ENCODE measurements at regions not wholly inside any gene's neighbourhood (a gene's known extent, or its start where the extent isn't known, plus 50 kb on each side); places are given as distances from the start of the nearest gene placed in this dataset.

- TF ChIP-seq EZH2 (IDR thresholded peaks at IDR 0.05; ENCODE audit: low read length) (no peak), CTCF (optimal IDR thresholded peaks at IDR 0.05 in 1 of 3, IDR thresholded peaks at IDR 0.05 in 1 of 3, conservative IDR thresholded peaks at IDR 0.05 in 1 of 3; ENCODE audit: extremely low read depth in 1 of 3, insufficient read depth in 2 of 3, low read length in 3 of 3) (no peak)
- no peak overlapping the region for H3K4me3 ChIP-seq (ENCODE audit: control insufficient read depth in 2 of 3, extremely low read depth in 1 of 3, insufficient read depth in 2 of 3, low read depth in 1 of 3, low read length in 3 of 3)
- no peaks in the 10 kb centered on the region for H3K27me3 ChIP-seq (ENCODE audit: control insufficient read depth, extremely low read depth, insufficient read depth, low read length)
- H3K4me1 ChIP-seq (ENCODE audit: control insufficient read depth, extremely low read depth, insufficient read depth, low read length): no peaks in the 10 kb centered on the region
- H3K9me3 ChIP-seq (ENCODE audit: control insufficient read depth, low read depth, low read length): peaks cover 2% of the 10 kb centered on the region
- H2AFZ ChIP-seq (ENCODE audit: control insufficient read depth, low read length): no peak overlapping the region
- H3K36me3 ChIP-seq (ENCODE audit: control insufficient read depth in 2 of 2, extremely low read depth in 1 of 2, insufficient read depth in 2 of 2, low read length in 2 of 2): no peaks in the 10 kb centered on the region
- H4K20me1 ChIP-seq (ENCODE audit: control insufficient read depth, extremely low read depth, insufficient read depth, low read length): no peaks in the 10 kb centered on the region
- no peak overlapping the region for H3K4me2 ChIP-seq (ENCODE audit: control insufficient read depth, extremely low read depth, insufficient read depth, low read depth, low read length)
- DNase-seq (ENCODE audit: low read depth, low spot score) (no peak), FAIRE-seq (no peak)
- H3K9ac ChIP-seq (ENCODE audit: control insufficient read depth, extremely low read depth, insufficient read depth, low read length): no peak overlapping the region
- dilution Hi-C loops (cut with MboI; ENCODE audit: extremely low pct_ligation_motif_present, low sequenced_read_pairs): no loop called here
- no peaks in the 10 kb centered on the region for H3K9me1 ChIP-seq (ENCODE audit: control insufficient read depth, extremely low read depth, insufficient read depth, low read length)
- H3K27ac ChIP-seq (ENCODE audit: control insufficient read depth, insufficient read depth, low read length): no peak overlapping the region
- no peaks in the 10 kb centered on the region for H3K79me2 ChIP-seq (ENCODE audit: control insufficient read depth, insufficient read depth, low read length)
Observed at GRCh38 chr12:131586269-131586668, 124.6 kb upstream of the SFSWAP start.

GRCh38 chr12:131586761-131587160 lies 124.1 kb upstream of the SFSWAP start:
- Histone ChIP-seq H3K27me3 (ENCODE audit: control insufficient read depth, extremely low read depth, insufficient read depth, low read length) (no peaks in the 10 kb centered on the region), H4K20me1 (ENCODE audit: control insufficient read depth, extremely low read depth, insufficient read depth, low read length) (no peaks in the 10 kb centered on the region), H3K4me3 (ENCODE audit: control insufficient read depth in 2 of 3, extremely low read depth in 1 of 3, insufficient read depth in 2 of 3, low read depth in 1 of 3, low read length in 3 of 3) (no peak overlapping the region), H3K79me2 (ENCODE audit: control insufficient read depth, insufficient read depth, low read length) (no peaks in the 10 kb centered on the region), H3K9ac (ENCODE audit: control insufficient read depth, extremely low read depth, insufficient read depth, low read length) (no peak overlapping the region), H3K9me3 (ENCODE audit: control insufficient read depth, low read depth, low read length) (peaks cover 2% of the 10 kb centered on the region), H3K9me1 (ENCODE audit: control insufficient read depth, extremely low read depth, insufficient read depth, low read length) (no peaks in the 10 kb centered on the region), H2AFZ (ENCODE audit: control insufficient read depth, low read length) (no peak overlapping the region), H3K36me3 (ENCODE audit: control insufficient read depth in 2 of 2, extremely low read depth in 1 of 2, insufficient read depth in 2 of 2, low read length in 2 of 2) (no peaks in the 10 kb centered on the region), H3K4me2 (ENCODE audit: control insufficient read depth, extremely low read depth, insufficient read depth, low read depth, low read length) (no peak overlapping the region), H3K27ac (ENCODE audit: control insufficient read depth, insufficient read depth, low read length) (no peak overlapping the region), H3K4me1 (ENCODE audit: control insufficient read depth, extremely low read depth, insufficient read depth, low read length) (no peaks in the 10 kb centered on the region)
- dilution Hi-C loops (cut with MboI; ENCODE audit: extremely low pct_ligation_motif_present, low sequenced_read_pairs): no loop called here
- no peak for DNase-seq (ENCODE audit: low read depth, low spot score)
- FAIRE-seq: no peak
- TF ChIP-seq CTCF (optimal IDR thresholded peaks at IDR 0.05 in 1 of 3, IDR thresholded peaks at IDR 0.05 in 1 of 3, conservative IDR thresholded peaks at IDR 0.05 in 1 of 3; ENCODE audit: extremely low read depth in 1 of 3, insufficient read depth in 2 of 3, low read length in 3 of 3) (no peak), EZH2 (IDR thresholded peaks at IDR 0.05; ENCODE audit: low read length) (no peak)

Measured in keratinocyte (primary cell).